Loucy (cell line): ENCODE measurements at regions not wholly inside any gene's neighbourhood (a gene's known extent, or its start where the extent isn't known, plus 50 kb on each side); places are given as distances from the start of the nearest gene placed in this dataset.

ENCODE experiments used
- H2AFZ ChIP-seq: fragments of 200-600 bp; sonication (generic); 2 replicates; pipeline ENCODE4 v1.6.0; 2016; ENCODE audit warnings: antibody characterized with exemption, mild to moderate bottlenecking, low read length, moderate library complexity
- H3F3A ChIP-seq: fragments of 200-600 bp; 2 replicates; pipeline ENCODE4 v1.6.0; 2016; ENCODE audit warnings: antibody characterized with exemption, low read depth, mild to moderate bottlenecking
- H3K27me3 ChIP-seq: fragments of 200-600 bp; sonication (generic); 2 replicates; pipeline ENCODE4 v1.6.1; 2014; ENCODE audit warnings: low read length, mild to moderate bottlenecking; ENCODE audit not compliant: insufficient read depth, poor library complexity, severe bottlenecking
- H3K36me3 ChIP-seq: fragments of 200-600 bp; sonication (generic); 2 replicates; pipeline ENCODE4 v1.6.1; 2016; ENCODE audit warnings: low read length; ENCODE audit not compliant: insufficient read depth
- H3K4me1 ChIP-seq: fragments of 200-600 bp; sonication (generic); 2 replicates; pipeline ENCODE4 v1.5.1; 2014; ENCODE audit warnings: low read length, mild to moderate bottlenecking; ENCODE audit not compliant: insufficient read depth, poor library complexity, severe bottlenecking
- H3K4me2 ChIP-seq: fragments of 200-600 bp; sonication (generic); 2 replicates; pipeline ENCODE4 v1.6.0; 2014; ENCODE audit warnings: antibody characterized with exemption, low read length, low read depth, mild to moderate bottlenecking; ENCODE audit not compliant: poor library complexity, severe bottlenecking
- H3K4me3 ChIP-seq: fragments of 200-600 bp; sonication (generic); 2 replicates; pipeline ENCODE4 v1.5.1; 2014; ENCODE audit warnings: low read length, mild to moderate bottlenecking, mixed read lengths; ENCODE audit not compliant: poor library complexity, severe bottlenecking
- H3K79me2 ChIP-seq: fragments of 200-600 bp; sonication (generic); 2 replicates; pipeline ENCODE4 v1.6.1; 2014; ENCODE audit warnings: low read length; ENCODE audit not compliant: insufficient read depth
- H3K9ac ChIP-seq: fragments of 200-600 bp; sonication (generic); 2 replicates; pipeline ENCODE4 v1.6.0; 2014; ENCODE audit warnings: mild to moderate bottlenecking, low read depth, low read length, moderate library complexity; ENCODE audit not compliant: poor library complexity, severe bottlenecking
- H3K9me2 ChIP-seq: fragments of 200-600 bp; sonication (generic); replicated peaks from 2 replicates; pipeline ENCODE4 v1.6.1; 2016; ENCODE audit warnings: low read depth, low read length, mixed read lengths
- H3K9me3 ChIP-seq: fragments of 200-600 bp; sonication (generic); 2 replicates; pipeline ENCODE4 v1.6.1; 2014; ENCODE audit warnings: mild to moderate bottlenecking, antibody characterized with exemption, low read length, low read depth; ENCODE audit not compliant: insufficient read depth
- H4K20me1 ChIP-seq: fragments of 200-600 bp; sonication (generic); 2 replicates; pipeline ENCODE4 v1.6.0; 2014; ENCODE audit warnings: antibody characterized with exemption, low read length, mild to moderate bottlenecking; ENCODE audit not compliant: insufficient read depth, poor library complexity, severe bottlenecking
- EZH2phosphoT487 ChIP-seq: fragments of 200-600 bp; IDR thresholded peaks from 2 replicates; pipeline ENCODE4 v1.6.1; 2018; ENCODE audit warnings: antibody characterized with exemption, mild to moderate bottlenecking, moderate library complexity, borderline replicate concordance
- TF ChIP-seq, protein P1 (sequence below): fragments of 200-600 bp; sonication (generic); conservative IDR thresholded peaks from 2 replicates; pipeline ENCODE4 v1.5.1; 2014; ENCODE audit warnings: mild to moderate bottlenecking, antibody characterized with exemption, low read length

DNA sequence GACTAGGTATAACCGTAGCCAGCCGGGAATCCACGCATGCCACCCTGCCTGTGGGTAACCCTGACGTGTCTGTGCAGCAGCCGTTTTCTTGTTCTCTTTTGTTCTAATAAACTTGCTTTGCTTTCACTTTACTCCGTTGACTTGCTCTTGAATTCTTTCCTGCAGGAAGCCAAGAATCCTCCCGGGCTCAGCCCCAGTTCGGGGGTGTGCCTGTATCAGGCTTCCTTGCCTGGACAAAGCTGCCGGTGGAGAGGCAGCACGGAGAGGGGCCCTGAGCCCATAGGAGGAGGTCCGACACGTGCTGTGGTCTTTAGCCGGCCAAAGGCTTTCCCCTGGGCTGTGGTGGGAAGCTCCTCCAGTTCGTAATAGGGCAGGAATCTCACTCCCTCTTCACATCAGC, 256.5 kb upstream of the PPP2R2D start:
- Histone ChIP-seq H2AFZ (no peak overlapping the region), H3K4me3 (no peak overlapping the region), H3K9me3 (no peaks in the 10 kb centered on the region; the same call in 1 of the 2 replicates)

DNA sequence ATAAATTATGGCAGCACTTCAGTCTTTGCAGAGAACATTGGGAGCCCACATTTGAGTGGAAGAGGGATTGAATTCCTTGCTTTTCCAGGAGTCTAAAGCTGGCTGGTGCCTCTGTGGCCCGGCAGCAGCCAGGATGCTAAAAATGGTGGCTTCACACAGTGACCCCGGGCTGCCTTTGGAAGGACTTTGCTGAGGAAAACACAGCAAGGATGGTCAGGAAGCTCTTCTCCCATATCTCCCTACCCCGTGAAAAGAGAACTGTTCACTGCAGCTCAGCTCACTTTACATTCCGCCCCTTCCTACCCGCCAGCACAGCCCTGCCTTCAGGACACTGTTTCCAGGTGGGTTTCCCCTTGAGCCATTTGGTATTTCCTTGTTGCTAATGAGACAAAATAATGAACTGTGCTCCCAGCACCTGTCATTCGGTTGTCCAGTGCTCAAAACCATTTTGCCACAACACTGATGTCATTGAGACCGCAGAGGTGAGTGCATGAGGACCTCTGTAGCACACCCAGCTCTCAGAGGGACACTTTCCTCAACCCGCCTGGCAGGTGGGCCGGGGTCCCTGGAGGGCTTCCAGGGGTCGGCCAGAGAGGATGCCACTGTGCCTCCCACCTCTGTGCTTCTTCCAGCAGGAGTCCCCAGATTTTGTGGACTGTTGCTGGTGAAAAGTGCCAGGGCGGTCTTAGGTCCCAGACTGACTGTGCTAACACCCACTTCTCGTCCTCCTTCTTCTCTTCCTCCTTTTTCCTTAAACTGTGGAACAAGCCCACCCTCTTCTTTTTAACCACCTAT, 255.7 kb upstream of the PPP2R2D start:
- H3K4me1 ChIP-seq: no peaks in the 10 kb centered on the region
- no peaks in the 10 kb centered on the region for H3K27me3 ChIP-seq
- H3K4me3 ChIP-seq: no peak overlapping the region
- H3K36me3 ChIP-seq: no peaks in the 10 kb centered on the region
- H3K9ac ChIP-seq: no peak overlapping the region
- H3K79me2 ChIP-seq: no peaks in the 10 kb centered on the region
- no peak overlapping the region for H2AFZ ChIP-seq
- TF ChIP-seq, protein P1, sequence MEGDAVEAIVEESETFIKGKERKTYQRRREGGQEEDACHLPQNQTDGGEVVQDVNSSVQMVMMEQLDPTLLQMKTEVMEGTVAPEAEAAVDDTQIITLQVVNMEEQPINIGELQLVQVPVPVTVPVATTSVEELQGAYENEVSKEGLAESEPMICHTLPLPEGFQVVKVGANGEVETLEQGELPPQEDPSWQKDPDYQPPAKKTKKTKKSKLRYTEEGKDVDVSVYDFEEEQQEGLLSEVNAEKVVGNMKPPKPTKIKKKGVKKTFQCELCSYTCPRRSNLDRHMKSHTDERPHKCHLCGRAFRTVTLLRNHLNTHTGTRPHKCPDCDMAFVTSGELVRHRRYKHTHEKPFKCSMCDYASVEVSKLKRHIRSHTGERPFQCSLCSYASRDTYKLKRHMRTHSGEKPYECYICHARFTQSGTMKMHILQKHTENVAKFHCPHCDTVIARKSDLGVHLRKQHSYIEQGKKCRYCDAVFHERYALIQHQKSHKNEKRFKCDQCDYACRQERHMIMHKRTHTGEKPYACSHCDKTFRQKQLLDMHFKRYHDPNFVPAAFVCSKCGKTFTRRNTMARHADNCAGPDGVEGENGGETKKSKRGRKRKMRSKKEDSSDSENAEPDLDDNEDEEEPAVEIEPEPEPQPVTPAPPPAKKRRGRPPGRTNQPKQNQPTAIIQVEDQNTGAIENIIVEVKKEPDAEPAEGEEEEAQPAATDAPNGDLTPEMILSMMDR: no peak
- no peak for TF ChIP-seq EZH2phosphoT487
- H3K9me3 ChIP-seq: no peaks in the 10 kb centered on the region; the same call in 1 of the 2 replicates
- no peak overlapping the region for H3K4me2 ChIP-seq
- H3F3A ChIP-seq: no peaks in the 10 kb centered on the region
- no peaks in the 10 kb centered on the region for H3K9me2 ChIP-seq
- no peaks in the 10 kb centered on the region for H4K20me1 ChIP-seq

More for the DNA sequence above, 256.5 kb upstream of the PPP2R2D start:
- TF ChIP-seq, protein P1: no peak
- no peaks in the 10 kb centered on the region for H3K27me3 ChIP-seq
- no peaks in the 10 kb centered on the region for H3K36me3 ChIP-seq
- H3K79me2 ChIP-seq: no peaks in the 10 kb centered on the region
- H3K9me2 ChIP-seq: no peaks in the 10 kb centered on the region
- no peak overlapping the region for H3K4me2 ChIP-seq
- no peaks in the 10 kb centered on the region for H3K4me1 ChIP-seq
- no peak overlapping the region for H3K9ac ChIP-seq
- no peaks in the 10 kb centered on the region for H3F3A ChIP-seq
- H4K20me1 ChIP-seq: no peaks in the 10 kb centered on the region

- H3K9ac ChIP-seq: no peak overlapping the region
- no peak overlapping the region for H3K4me3 ChIP-seq
- no peaks in the 10 kb centered on the region; the same call in 1 of the 2 replicates for H3K9me3 ChIP-seq
- H3K4me2 ChIP-seq: no peak overlapping the region
- no peaks in the 10 kb centered on the region for H4K20me1 ChIP-seq
- no peaks in the 10 kb centered on the region for H3K79me2 ChIP-seq
- no peaks in the 10 kb centered on the region for H3K36me3 ChIP-seq
- H3K4me1 ChIP-seq: no peaks in the 10 kb centered on the region
- H3K9me2 ChIP-seq: no peaks in the 10 kb centered on the region
- H3F3A ChIP-seq: no peaks in the 10 kb centered on the region
- TF ChIP-seq, protein P1: no peak
- no peak for TF ChIP-seq EZH2phosphoT487
- no peaks in the 10 kb centered on the region for H3K27me3 ChIP-seq
- H2AFZ ChIP-seq: no peak overlapping the region
Observed at GRCh38 chr10:131645756-131646155, 255.1 kb upstream of the PPP2R2D start.
